Parathyroid adenoma (tissue), 2 donors: ENCODE measurements at regions not wholly inside any gene's neighbourhood (a gene's known extent, or its start where the extent isn't known, plus 50 kb on each side); places are given as distances from the start of the nearest gene placed in this dataset.

Source experiments
- H2AFZ ChIP-seq: fragments of 300-600 bp; sonication (generic); one replicate; pipeline ENCODE4 v1.7.0; 2017; ENCODE audit warnings: antibody characterized with exemption, mild to moderate bottlenecking
- H3K27ac ChIP-seq: fragments of 300-600 bp; sonication (generic); one replicate; pipeline ENCODE4 v1.7.0; 2017
- H3K27me3 ChIP-seq: fragments of 300-600 bp; sonication (generic); one replicate; pipeline ENCODE4 v1.7.0; 2017; ENCODE audit warnings: low read length; ENCODE audit not compliant: control insufficient read depth, insufficient read depth
- H3K36me3 ChIP-seq: fragments of 300-600 bp; sonication (generic); one replicate; pipeline ENCODE4 v1.7.0; 2017; ENCODE audit warnings: low read length; ENCODE audit not compliant: control insufficient read depth, insufficient read depth
- H3K4me1 ChIP-seq: fragments of 300-600 bp; sonication (generic); one replicate; pipeline ENCODE4 v1.7.0; 2017; ENCODE audit warnings: control low read depth
- H3K4me2 ChIP-seq: fragments of 300-600 bp; sonication (generic); one replicate; pipeline ENCODE4 v1.7.0; 2017; ENCODE audit warnings: low read length
- H3K4me3 ChIP-seq: fragments of 300-600 bp; sonication (generic); one replicate; pipeline ENCODE4 v1.7.0; 2017; ENCODE audit warnings: low read depth, low read length
- H3K79me2 ChIP-seq: fragments of 300-600 bp; sonication (generic); one replicate; pipeline ENCODE4 v1.7.0; 2017; ENCODE audit warnings: control low read depth
- H3K9ac ChIP-seq: fragments of 300-600 bp; sonication (generic); one replicate; pipeline ENCODE4 v1.7.0; 2017; ENCODE audit warnings: mild to moderate bottlenecking
- H3K9me3 ChIP-seq: fragments of 300-600 bp; sonication (generic); one replicate; pipeline ENCODE4 v1.7.0; 2017; ENCODE audit warnings: low read length; ENCODE audit not compliant: control insufficient read depth
- TF ChIP-seq, protein P1 (sequence below): fragments of 300-600 bp; sonication (generic); IDR thresholded peaks from one replicate; pipeline ENCODE4 v1.7.0; 2017; ENCODE audit warnings: antibody characterized with exemption, mild to moderate bottlenecking
- donor health status: primary hyperparathyroidism.

DNA sequence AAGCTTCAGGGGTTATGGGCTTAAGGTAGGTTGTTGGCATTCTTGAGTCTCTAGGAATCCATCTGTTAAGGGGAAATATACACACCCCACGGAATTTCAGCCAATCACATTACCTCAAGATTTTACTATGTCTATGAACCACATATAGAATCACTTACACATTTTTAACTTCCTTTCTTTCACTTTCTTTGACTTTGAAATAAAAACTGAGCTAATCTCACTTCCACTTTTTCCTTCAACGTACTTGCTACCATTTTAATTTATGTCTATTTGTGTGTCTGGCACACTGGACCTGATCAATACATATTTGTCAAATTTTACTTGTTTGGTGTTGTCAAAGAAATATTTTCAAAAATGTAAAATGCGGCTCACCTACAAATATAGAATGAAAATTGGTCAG, 545.4 kb upstream of the JAG1 start:
- no peak overlapping the region for H3K4me3 ChIP-seq
- H3K27me3 ChIP-seq = peaks cover 4% of the 10 kb centered on the region
- H3K9ac ChIP-seq = no peak overlapping the region
- no peaks in the 10 kb centered on the region for H3K79me2 ChIP-seq
- no peak overlapping the region for H3K4me2 ChIP-seq
- H2AFZ ChIP-seq = no peak overlapping the region
- H3K4me1 ChIP-seq = no peaks in the 10 kb centered on the region
- H3K36me3 ChIP-seq = no peaks in the 10 kb centered on the region
- no peak overlapping the region for H3K27ac ChIP-seq
- TF ChIP-seq, protein P1, sequence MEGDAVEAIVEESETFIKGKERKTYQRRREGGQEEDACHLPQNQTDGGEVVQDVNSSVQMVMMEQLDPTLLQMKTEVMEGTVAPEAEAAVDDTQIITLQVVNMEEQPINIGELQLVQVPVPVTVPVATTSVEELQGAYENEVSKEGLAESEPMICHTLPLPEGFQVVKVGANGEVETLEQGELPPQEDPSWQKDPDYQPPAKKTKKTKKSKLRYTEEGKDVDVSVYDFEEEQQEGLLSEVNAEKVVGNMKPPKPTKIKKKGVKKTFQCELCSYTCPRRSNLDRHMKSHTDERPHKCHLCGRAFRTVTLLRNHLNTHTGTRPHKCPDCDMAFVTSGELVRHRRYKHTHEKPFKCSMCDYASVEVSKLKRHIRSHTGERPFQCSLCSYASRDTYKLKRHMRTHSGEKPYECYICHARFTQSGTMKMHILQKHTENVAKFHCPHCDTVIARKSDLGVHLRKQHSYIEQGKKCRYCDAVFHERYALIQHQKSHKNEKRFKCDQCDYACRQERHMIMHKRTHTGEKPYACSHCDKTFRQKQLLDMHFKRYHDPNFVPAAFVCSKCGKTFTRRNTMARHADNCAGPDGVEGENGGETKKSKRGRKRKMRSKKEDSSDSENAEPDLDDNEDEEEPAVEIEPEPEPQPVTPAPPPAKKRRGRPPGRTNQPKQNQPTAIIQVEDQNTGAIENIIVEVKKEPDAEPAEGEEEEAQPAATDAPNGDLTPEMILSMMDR = no peak
- H3K9me3 ChIP-seq = no peaks in the 10 kb centered on the region

DNA sequence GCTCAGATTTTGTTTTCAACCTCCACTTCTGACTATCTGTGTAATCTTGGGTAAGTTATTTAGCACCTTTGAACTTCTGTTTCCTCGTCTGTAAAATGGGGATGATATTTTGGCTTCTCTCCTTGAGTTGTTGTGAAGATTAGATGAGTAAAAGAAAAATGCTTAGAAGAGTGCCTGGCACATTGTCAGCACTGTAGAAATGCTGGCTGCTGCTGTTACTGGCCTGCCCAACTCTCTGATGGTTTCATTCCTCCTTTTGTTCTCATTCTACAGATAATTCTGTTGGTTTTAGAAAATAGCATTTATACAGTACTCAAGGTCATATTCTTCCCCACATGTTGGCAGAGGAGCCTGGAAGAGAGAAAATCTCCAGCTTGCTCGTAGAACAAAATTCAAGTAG, 547.2 kb upstream of the JAG1 start:
- TF ChIP-seq, protein P1 = no peak
- no peak overlapping the region for H3K4me2 ChIP-seq
- H3K4me1 ChIP-seq = no peaks in the 10 kb centered on the region
- H3K79me2 ChIP-seq = no peaks in the 10 kb centered on the region
- no peak overlapping the region for H2AFZ ChIP-seq
- H3K4me3 ChIP-seq = no peak overlapping the region
- no peak overlapping the region for H3K27ac ChIP-seq
- no peaks in the 10 kb centered on the region for H3K9me3 ChIP-seq
- H3K27me3 ChIP-seq = no peaks in the 10 kb centered on the region
- no peaks in the 10 kb centered on the region for H3K36me3 ChIP-seq
- no peak overlapping the region for H3K9ac ChIP-seq

DNA sequence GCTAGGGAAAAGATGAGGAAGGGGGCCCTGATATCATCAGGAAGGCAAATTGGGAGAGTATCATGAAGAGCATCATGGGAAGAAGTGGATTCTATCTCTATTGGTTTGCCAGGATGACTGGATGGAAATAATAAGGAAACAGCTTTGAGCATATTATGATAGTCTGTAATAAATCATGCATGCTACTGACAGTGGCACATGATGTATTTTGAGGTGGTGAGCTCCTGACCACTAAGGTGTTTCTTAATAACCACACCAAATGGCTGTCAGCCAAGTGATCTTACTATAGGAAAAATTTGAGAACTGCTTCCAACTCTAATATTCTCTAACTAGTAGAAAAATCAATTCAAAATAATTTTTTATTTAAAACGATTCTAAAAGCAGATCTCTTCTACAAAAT, 548.4 kb upstream of the JAG1 start:
- no peaks in the 10 kb centered on the region for H3K36me3 ChIP-seq
- no peaks in the 10 kb centered on the region for H3K4me1 ChIP-seq
- no peak overlapping the region for H2AFZ ChIP-seq
- no peak overlapping the region for H3K4me3 ChIP-seq
- no peaks in the 10 kb centered on the region for H3K9me3 ChIP-seq
- no peaks in the 10 kb centered on the region for H3K27me3 ChIP-seq
- TF ChIP-seq, protein P1 = no peak
- no peak overlapping the region for H3K27ac ChIP-seq
- H3K9ac ChIP-seq = no peak overlapping the region
- no peaks in the 10 kb centered on the region for H3K79me2 ChIP-seq
- no peak overlapping the region for H3K4me2 ChIP-seq

DNA sequence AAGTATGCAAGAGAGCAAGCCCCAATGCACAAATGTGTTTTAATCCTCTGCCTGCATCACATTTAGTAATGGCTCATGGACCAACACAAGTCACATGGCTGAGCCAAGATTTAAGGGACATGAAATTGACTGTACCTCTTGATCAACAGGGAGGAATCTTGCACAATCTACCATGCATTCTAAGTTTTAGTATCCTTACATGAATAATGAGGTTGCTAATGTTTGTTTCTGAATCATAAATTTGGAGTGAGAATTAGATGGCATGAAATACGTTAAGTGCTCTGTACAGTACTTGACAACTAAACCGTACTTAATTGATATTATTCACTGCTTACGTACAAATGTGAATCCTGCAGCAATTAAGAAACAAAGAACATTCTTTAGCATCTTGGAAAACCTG, 553.8 kb upstream of the JAG1 start:
- Histone ChIP-seq H3K79me2 (no peaks in the 10 kb centered on the region), H3K9ac (no peak overlapping the region), H2AFZ (no peak overlapping the region), H3K36me3 (no peaks in the 10 kb centered on the region), H3K9me3 (no peaks in the 10 kb centered on the region), H3K4me1 (peaks cover 8% of the 10 kb centered on the region), H3K4me2 (no peak overlapping the region), H3K27me3 (no peaks in the 10 kb centered on the region), H3K4me3 (no peak overlapping the region), H3K27ac (no peak overlapping the region)
- TF ChIP-seq, protein P1 = no peak

DNA sequence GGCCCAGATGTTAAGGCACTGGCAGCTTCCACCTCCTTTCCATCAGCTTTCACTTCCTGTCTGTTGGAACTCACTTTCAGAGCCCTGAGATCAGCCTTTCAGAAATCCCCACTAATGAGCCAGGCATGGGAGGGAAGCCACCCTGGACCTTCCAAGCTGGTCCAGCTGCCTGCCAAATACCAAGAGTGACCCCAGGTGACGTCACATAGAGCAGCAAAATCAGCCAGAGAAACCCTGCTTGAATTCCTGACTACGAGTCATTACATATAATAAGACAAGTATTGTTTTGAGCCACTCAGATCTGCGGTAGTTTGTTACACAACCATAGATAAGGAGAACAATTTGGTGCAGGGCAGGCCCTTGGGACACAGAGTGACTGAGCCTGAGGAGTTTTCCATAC, 556.0 kb upstream of the JAG1 start:
- peaks cover 8% of the 10 kb centered on the region for H3K4me1 ChIP-seq
- no peaks in the 10 kb centered on the region for H3K36me3 ChIP-seq
- no peak overlapping the region for H3K4me2 ChIP-seq
- TF ChIP-seq, protein P1 = no peak
- no peaks in the 10 kb centered on the region for H3K9me3 ChIP-seq
- no peak overlapping the region for H3K9ac ChIP-seq
- H3K79me2 ChIP-seq = no peaks in the 10 kb centered on the region
- H3K27me3 ChIP-seq = no peaks in the 10 kb centered on the region
- peak overlapping the region; percentile 12 for H3K27ac ChIP-seq
- no peak overlapping the region for H3K4me3 ChIP-seq
- peak overlapping the region; percentile 73 for H2AFZ ChIP-seq
